Liver (tissue), 8 donors: ENCODE measurements at regions not wholly inside any gene's neighbourhood (a gene's known extent, or its start where the extent isn't known, plus 50 kb on each side); places are given as distances from the start of the nearest gene placed in this dataset.

ENCODE experiments used
- DNase-seq: peaks from one replicate; pipeline ENCODE4 v3.0.0-alpha.2; 2017; ENCODE audit warnings: low spot score
- H3K27ac ChIP-seq, 2 donors: one replicate each; pipeline ENCODE4 v1.7.0; 2013; ENCODE audit warnings: inconsistent platforms in 2 of 2, low read length in 2 of 2, control low read depth in 1 of 2, low read depth in 1 of 2, mild to moderate bottlenecking in 1 of 2
- H3K27me3 ChIP-seq, 4 donors: one replicate each; pipeline versions ENCODE4 v1.6.1 to v1.7.0; 2013; ENCODE audit warnings: low read length in 3 of 4, inconsistent platforms in 1 of 4, mild to moderate bottlenecking in 1 of 4, moderate library complexity in 1 of 4; ENCODE audit not compliant: control insufficient read depth in 4 of 4, insufficient read depth in 4 of 4
- H3K36me3 ChIP-seq, 4 donors: one replicate each; pipeline versions ENCODE4 v1.6.1 to v1.7.0; 2013; ENCODE audit warnings: low read length in 3 of 4, mild to moderate bottlenecking in 3 of 4, low read depth in 1 of 4, moderate library complexity in 1 of 4; ENCODE audit not compliant: control insufficient read depth in 4 of 4, insufficient read depth in 3 of 4
- H3K4me1 ChIP-seq, 4 donors: one replicate each; pipeline versions ENCODE4 v1.6.1 to v1.7.0; 2013; ENCODE audit warnings: low read length in 3 of 4, mild to moderate bottlenecking in 3 of 4, moderate library complexity in 1 of 4; ENCODE audit not compliant: control insufficient read depth in 4 of 4, insufficient read depth in 4 of 4
- H3K4me3 ChIP-seq, 3 donors: one replicate each; pipeline versions ENCODE4 v1.6.1 to v1.7.0; 2013; ENCODE audit warnings: low read length in 3 of 3, control low read depth in 1 of 3, low read depth in 1 of 3, mild to moderate bottlenecking in 1 of 3
- H3K9ac ChIP-seq, 2 donors: one replicate each; pipeline ENCODE4 v1.7.0; 2013; ENCODE audit warnings: low read length in 2 of 2, mild to moderate bottlenecking in 2 of 2, moderate library complexity in 2 of 2, control low read depth in 1 of 2, low read depth in 1 of 2
- H3K9me3 ChIP-seq, 4 donors: one replicate each; pipeline versions ENCODE4 v1.6.1 to v1.7.0; 2013; ENCODE audit warnings: low read length in 3 of 4; ENCODE audit not compliant: control insufficient read depth in 4 of 4
- CTCF ChIP-seq: fragments of 150-350 bp; IDR thresholded peaks from 2 replicates; pipeline ENCODE4 v1.5.1; 2017; ENCODE audit warnings: improper control_type of control experiment, low read depth, low read length; ENCODE audit not compliant: missing input control
- EGR1 ChIP-seq, 2 donors: IDR thresholded peaks; 2 replicates each; pipeline ENCODE4 v1.6.1; 2016 to 2018; ENCODE audit warnings: antibody characterized with exemption in 2 of 2, low read depth in 2 of 2
- FOXA1 ChIP-seq: IDR thresholded peaks from 2 replicates; pipeline ENCODE4 v1.6.1; 2016; ENCODE audit warnings: antibody characterized with exemption
- GABPA ChIP-seq, 2 donors: IDR thresholded peaks in 1 of 2; conservative IDR thresholded peaks in 1 of 2; 2 replicates each; pipeline ENCODE4 v1.6.1; 2016; ENCODE audit warnings: antibody characterized with exemption in 2 of 2, mild to moderate bottlenecking in 1 of 2, moderate library complexity in 1 of 2
- HNF4G ChIP-seq: IDR thresholded peaks from 2 replicates; pipeline ENCODE4 v1.6.1; 2016; ENCODE audit warnings: antibody characterized with exemption
- JUND ChIP-seq, 2 donors: IDR thresholded peaks; 2 replicates each; pipeline ENCODE4 v1.6.1; 2016; ENCODE audit warnings: antibody characterized with exemption in 2 of 2
- MAX ChIP-seq: IDR thresholded peaks from 2 replicates; pipeline ENCODE4 v1.6.1; 2016; ENCODE audit warnings: antibody characterized with exemption
- RAD21 ChIP-seq, 2 donors: IDR thresholded peaks; 2 replicates each; pipeline ENCODE4 v1.6.1; 2016; ENCODE audit warnings: antibody characterized with exemption in 2 of 2, mild to moderate bottlenecking in 2 of 2
- REST ChIP-seq: IDR thresholded peaks from 2 replicates; pipeline ENCODE4 v1.6.1; 2016; ENCODE audit warnings: antibody characterized with exemption, mild to moderate bottlenecking
- RXRA ChIP-seq, 2 donors: IDR thresholded peaks; 2 replicates each; pipeline ENCODE4 v1.6.1; 2017 to 2018; ENCODE audit warnings: antibody characterized with exemption in 2 of 2, mild to moderate bottlenecking in 1 of 2
- SP1 ChIP-seq: IDR thresholded peaks from 2 replicates; pipeline ENCODE4 v1.6.1; 2018; ENCODE audit warnings: antibody characterized with exemption, mild to moderate bottlenecking
- TAF1 ChIP-seq: conservative IDR thresholded peaks from 2 replicates; pipeline ENCODE4 v1.6.1; 2016; ENCODE audit warnings: antibody characterized with exemption, mild to moderate bottlenecking
- YY1 ChIP-seq: IDR thresholded peaks from 2 replicates; pipeline ENCODE4 v1.6.1; 2016; ENCODE audit warnings: antibody characterized with exemption, mild to moderate bottlenecking
- WGBS: extraction: QIAGEN DNeasy Blood & Tissue Kit; methylation state at CpG from one replicate; pipeline ENCODE4 v1.1.7; 2013; 5-methylcytosine and 5-hydroxymethylcytosine counted together
- donor health status: healthy.
- donor health status: healthy.
- donor health status: healthy.
- donor health status: healthy.
- donor health status: healthy.

- H3K4me1 ChIP-seq: no peaks in the 10 kb centered on the region
- no peak overlapping the region for H3K4me3 ChIP-seq
- H3K9ac ChIP-seq: no peak overlapping the region
- H3K27ac ChIP-seq: no peak overlapping the region
- TF ChIP-seq CTCF (no peak), MAX (no peak)
- no peaks in the 10 kb centered on the region for H3K36me3 ChIP-seq
- H3K9me3 ChIP-seq: no peaks in the 10 kb centered on the region
- no peaks in the 10 kb centered on the region for H3K27me3 ChIP-seq
- no peak for DNase-seq
- 27% methylated on average over 2 of the region's 2 CpGs for WGBS
Measured at GRCh38 chr3:95151590-95151989, 1088.7 kb downstream of the NSUN3 start.

- Histone ChIP-seq H3K27ac (no peak overlapping the region), H3K27me3 (no peaks in the 10 kb centered on the region), H3K4me3 (no peak overlapping the region), H3K36me3 (no peaks in the 10 kb centered on the region), H3K4me1 (no peaks in the 10 kb centered on the region), H3K9me3 (peaks cover 0 to 3% (median 0%) of the 10 kb centered on the region in 4 donors), H3K9ac (no peak overlapping the region)
- TF ChIP-seq YY1: no peak
- TF ChIP-seq EGR1 (IDR thresholded peaks at IDR 0.05; ENCODE audit: low read depth in 2 of 2): no peak
- no peak for TF ChIP-seq MAX
- TF ChIP-seq REST: no peak
- TF ChIP-seq RAD21 (IDR thresholded peaks at IDR 0.05): no peak
- no peak for TF ChIP-seq GABPA (IDR thresholded peaks at IDR 0.05 in 1 of 2, conservative IDR thresholded peaks at IDR 0.05 in 1 of 2)
- no peak for TF ChIP-seq HNF4G
- TF ChIP-seq SP1: no peak
- WGBS: 64% methylated on average over 2 of the region's 2 CpGs
- no peak for DNase-seq
Measured at GRCh38 chr3:95154766-95155165, 1091.9 kb downstream of the NSUN3 start.

GRCh38 chr3:95162794-95163193 lies 1099.9 kb downstream of the NSUN3 start:
- Histone ChIP-seq H3K27me3 (no peaks in the 10 kb centered on the region), H3K27ac (no peak overlapping the region), H3K4me1 (no peaks in the 10 kb centered on the region), H3K9me3 (peaks cover 0 to 3% (median 0%) of the 10 kb centered on the region in 4 donors), H3K36me3 (no peaks in the 10 kb centered on the region), H3K9ac (no peak overlapping the region), H3K4me3 (no peak overlapping the region)
- no peak for DNase-seq
- 52% methylated on average over 1 of the region's 1 CpG for whole genome bisulfite sequencing
- TF ChIP-seq TAF1: no peak
- no peak for TF ChIP-seq RAD21 (IDR thresholded peaks at IDR 0.05)
- no peak for TF ChIP-seq JUND (IDR thresholded peaks at IDR 0.05)
- no peak for TF ChIP-seq GABPA (IDR thresholded peaks at IDR 0.05 in 1 of 2, conservative IDR thresholded peaks at IDR 0.05 in 1 of 2)
- no peak for TF ChIP-seq YY1
- TF ChIP-seq FOXA1: no peak
- TF ChIP-seq RXRA (IDR thresholded peaks at IDR 0.05): no peak
